HT-29 (cell line): ENCODE measurements at regions not wholly inside any gene's neighbourhood (a gene's known extent, or its start where the extent isn't known, plus 50 kb on each side); places are given as distances from the start of the nearest gene placed in this dataset.

Experiments
- DNase-seq: peaks from one replicate; pipeline ENCODE4 v3.0.0-alpha.2; 2015; ENCODE audit warnings: low spot score

DNA sequence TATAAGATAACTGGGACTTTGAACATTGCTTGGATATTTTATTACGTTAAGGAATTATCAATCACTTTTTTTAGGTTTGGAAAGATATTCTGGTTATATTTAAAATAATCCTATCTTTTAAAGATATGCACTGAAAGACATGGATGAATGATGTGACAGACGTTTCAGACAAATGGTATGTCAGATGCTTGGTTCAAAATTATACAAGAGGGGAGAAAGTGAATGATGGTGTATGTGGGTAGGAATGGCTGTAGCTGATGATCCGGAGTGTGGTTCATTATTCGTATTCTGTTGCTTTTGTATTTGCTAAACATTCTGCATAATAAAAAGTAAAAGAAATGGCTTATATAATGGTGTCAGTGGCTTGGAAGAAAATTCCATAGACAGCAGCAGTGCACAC lies 51.0 kb upstream of the SNRPB2 start:
- no peak for DNase-seq

DNA sequence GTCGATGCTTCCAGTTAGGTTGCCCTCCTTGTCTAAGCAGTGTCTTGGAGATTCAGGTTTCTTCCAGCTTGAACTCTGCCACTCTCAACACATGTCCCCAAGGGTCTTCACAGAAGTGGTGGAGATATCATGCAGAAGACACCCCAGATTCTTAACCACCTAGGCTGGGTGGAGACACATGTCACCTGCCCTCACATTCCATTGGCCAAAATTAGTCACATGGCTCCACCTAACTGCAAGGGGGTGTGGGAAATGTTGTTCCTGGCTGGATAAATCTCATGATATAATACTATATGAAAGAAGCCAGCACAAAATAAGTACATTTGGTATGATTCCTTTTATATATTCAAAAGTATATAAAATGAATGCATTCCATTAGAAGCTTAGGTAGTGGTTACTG lies 52.9 kb upstream of the SNRPB2 start:
- no peak for DNase-seq

GRCh38 chr20:16675001-16675564 lies 54.7 kb upstream of the SNRPB2 start:
- no peak for DNase-seq

DNA sequence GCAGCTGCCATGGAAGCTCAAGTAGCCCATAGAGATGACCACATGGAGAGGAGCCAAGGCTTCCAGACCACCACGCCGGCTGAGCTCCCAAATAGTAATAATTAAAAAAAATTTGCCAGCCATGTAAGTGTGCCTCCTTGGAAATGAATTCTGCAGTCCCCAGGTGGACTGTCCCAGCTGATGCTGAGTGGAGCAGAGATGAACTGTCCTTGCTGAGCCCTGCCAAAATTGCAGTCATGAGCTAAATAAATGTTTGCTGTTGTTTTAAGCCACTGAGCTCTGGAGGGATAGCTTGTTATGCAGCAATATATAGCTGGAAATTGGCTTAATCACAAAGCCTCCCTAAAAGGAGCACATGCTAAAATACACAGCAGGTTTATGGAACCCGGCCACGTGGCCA lies 55.6 kb upstream of the SNRPB2 start:
- DNase-seq, result no peak

- DNase-seq, result no peak
Measured at GRCh38 chr20:16672299-16672698, 57.5 kb upstream of the SNRPB2 start.

GRCh38 chr20:16671753-16672152 lies 58.1 kb upstream of the SNRPB2 start:
- DNase-seq, result no peak

- DNase-seq, result peak; percentile 8
Measured at GRCh38 chr20:16666272-16666671, 63.6 kb upstream of the SNRPB2 start.

DNA sequence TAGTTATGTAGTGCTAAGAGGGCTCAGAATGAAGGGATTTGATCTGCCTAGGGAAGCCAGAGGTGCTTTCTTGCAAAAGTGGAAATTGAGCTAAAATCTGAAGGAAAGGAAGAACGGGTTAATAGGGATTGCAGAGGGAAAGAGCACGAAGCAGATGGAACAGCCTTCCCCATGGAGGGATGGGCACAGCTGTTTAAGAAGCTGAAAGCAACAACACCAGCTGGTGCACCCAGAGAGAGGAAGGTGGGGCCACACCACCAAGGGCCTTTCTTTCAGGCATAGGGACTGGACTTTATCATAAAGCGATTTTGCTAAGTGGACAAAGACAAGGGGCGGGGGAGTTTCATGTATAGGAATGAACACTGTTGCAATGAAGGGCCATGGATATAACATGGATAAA lies 65.8 kb upstream of the SNRPB2 start:
- no peak for DNase-seq

DNA sequence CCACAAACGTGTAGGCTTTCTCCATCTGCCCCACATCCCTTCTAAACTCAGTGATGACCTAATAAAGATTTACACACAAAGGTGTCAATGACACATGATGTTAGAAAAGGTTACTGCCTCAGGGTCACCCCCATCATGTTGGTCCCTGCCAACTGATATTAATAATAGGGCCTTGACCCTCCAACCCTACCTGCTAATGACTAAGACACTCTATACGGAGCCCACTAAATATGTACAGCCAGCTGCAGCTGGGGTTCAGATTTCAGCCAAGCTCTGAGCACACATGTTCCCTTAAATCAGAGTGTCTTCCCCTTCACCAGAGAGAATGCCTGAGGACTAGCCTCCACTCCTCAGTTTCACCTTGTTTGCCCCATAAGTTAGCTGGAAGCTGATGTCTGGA lies 67.4 kb upstream of the SNRPB2 start:
- DNase-seq, result no peak

- DNase-seq, result no peak
Measured at GRCh38 chr20:16661756-16662155, 68.1 kb upstream of the SNRPB2 start.

GRCh38 chr20:16654858-16655535 lies 74.8 kb upstream of the SNRPB2 start:
- DNase-seq, result no peak

DNA sequence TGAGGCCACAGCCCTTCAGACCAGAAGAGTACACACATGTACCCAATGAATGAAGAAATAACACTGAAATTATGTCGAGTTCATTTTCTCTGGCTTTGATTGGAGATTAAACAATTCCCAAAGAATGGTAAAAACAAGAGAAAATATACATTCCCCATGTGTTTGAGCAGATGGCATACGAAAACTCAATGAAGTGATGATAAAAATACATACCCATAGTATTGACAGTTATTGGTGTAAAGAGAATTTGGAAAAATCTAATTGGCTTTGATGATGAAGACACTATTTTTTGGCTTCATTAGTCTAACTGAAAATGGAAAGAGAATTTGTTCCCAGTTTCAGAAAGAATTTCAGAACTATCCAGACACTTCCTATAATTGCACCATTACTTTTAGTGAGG lies 76.6 kb upstream of the SNRPB2 start:
- no peak for DNase-seq

- DNase-seq, result no peak
Measured at GRCh38 chr20:16647875-16648597, 74.8 kb upstream of the KIF16B start.

DNA sequence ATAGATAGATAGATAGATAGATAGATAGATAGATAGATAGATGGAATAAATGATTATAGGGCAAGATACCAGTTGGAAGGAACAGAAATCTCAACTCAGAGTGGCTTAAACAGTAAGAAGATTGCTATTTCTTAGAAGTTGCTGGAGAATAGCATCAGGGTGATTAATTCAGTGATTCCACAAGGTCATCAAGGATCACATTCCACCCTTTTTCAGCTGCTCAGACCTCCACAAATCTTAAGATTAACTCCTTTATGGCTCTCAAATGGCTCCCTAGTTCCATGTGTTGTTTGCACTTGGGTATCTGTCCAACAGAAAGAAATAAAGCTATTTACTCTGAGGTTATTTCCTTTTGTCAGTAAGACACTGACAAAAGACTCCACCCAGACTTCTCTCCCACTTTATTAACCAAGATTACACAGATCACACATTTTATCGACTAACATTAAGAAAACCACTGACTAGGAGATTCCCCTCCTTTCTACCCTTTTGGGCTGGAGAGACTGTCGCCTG lies 68.3 kb upstream of the KIF16B start:
- no peak for DNase-seq

GRCh38 chr20:16639027-16639941 lies 66.0 kb upstream of the KIF16B start:
- no peak for DNase-seq

DNA sequence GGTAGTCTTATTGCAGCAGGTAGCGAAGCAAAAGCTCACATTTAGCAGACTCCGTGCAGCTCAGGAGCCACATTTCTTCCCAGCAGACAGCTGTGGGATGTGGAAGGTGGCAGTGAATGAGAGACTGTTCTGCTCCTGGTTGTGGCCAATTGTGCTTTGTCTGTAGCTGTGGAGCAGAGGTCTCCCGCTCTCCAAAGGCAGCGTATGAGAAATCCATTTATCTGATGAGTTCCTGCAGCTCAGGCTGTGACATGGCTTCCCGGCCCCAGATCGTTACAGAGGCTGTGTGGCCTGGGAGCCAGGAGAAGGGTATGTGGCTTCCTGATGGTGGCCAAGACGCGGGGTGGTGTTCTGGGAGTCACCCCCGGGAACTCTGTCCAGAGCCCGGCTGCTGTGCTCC lies 64.5 kb upstream of the KIF16B start:
- no peak for DNase-seq

GRCh38 chr20:16626849-16627248 lies 53.6 kb upstream of the KIF16B start:
- DNase-seq, result no peak

GRCh38 chr20:16624106-16624505 lies 50.9 kb upstream of the KIF16B start:
- no peak for DNase-seq
